Smooth muscle cell (in vitro differentiated cells): ENCODE measurements at regions not wholly inside any gene's neighbourhood (a gene's known extent, or its start where the extent isn't known, plus 50 kb on each side); places are given as distances from the start of the nearest gene placed in this dataset.

Source experiments
- DNase-seq: peaks from one replicate; lab custom pipeline; 2025; ENCODE audit not compliant: unreplicated experiment; lab: John Stamatoyannopoulos, UW
- H2AFZ ChIP-seq: fragments of 200-600 bp; sonication (generic); 2 replicates; pipeline ENCODE4 v1.6.0; 2016; ENCODE audit warnings: antibody characterized with exemption, low read depth, mild to moderate bottlenecking
- H3F3A ChIP-seq: fragments of 200-600 bp; sonication (generic); 2 replicates; pipeline ENCODE4 v1.6.0; 2017; ENCODE audit warnings: antibody characterized with exemption, low read depth
- H3K27ac ChIP-seq: fragments of 200-600 bp; sonication (generic); 2 replicates; pipeline ENCODE4 v1.5.1; 2016; ENCODE audit warnings: low read depth, mild to moderate bottlenecking
- H3K27me3 ChIP-seq: fragments of 200-600 bp; sonication (generic); 2 replicates; pipeline ENCODE4 v1.6.1; 2016; ENCODE audit warnings: low read depth, mild to moderate bottlenecking
- H3K36me3 ChIP-seq: fragments of 200-600 bp; sonication (generic); 2 replicates; pipeline ENCODE4 v1.5.1; 2016; ENCODE audit warnings: low read depth
- H3K4me1 ChIP-seq: fragments of 200-600 bp; sonication (generic); 2 replicates; pipeline ENCODE4 v1.5.1; 2016; ENCODE audit warnings: low read depth
- H3K4me2 ChIP-seq: fragments of 200-600 bp; sonication (generic); 2 replicates; pipeline ENCODE4 v1.6.0; 2016; ENCODE audit warnings: mild to moderate bottlenecking
- H3K4me3 ChIP-seq: fragments of 200-600 bp; sonication (generic); 2 replicates; pipeline ENCODE4 v1.5.1; 2016; ENCODE audit warnings: mild to moderate bottlenecking
- H3K79me2 ChIP-seq: fragments of 200-600 bp; sonication (generic); 2 replicates; pipeline ENCODE4 v1.6.0; 2016; ENCODE audit warnings: low read depth, mild to moderate bottlenecking
- H3K9ac ChIP-seq: fragments of 200-600 bp; sonication (generic); 2 replicates; pipeline ENCODE4 v1.6.0; 2016; ENCODE audit warnings: low read depth
- H3K9me3 ChIP-seq: fragments of 200-600 bp; sonication (generic); replicated peaks from 2 replicates; pipeline ENCODE4 v1.5.1; 2016; ENCODE audit warnings: low read depth
- H4K20me1 ChIP-seq: fragments of 200-600 bp; sonication (generic); 2 replicates; pipeline ENCODE4 v1.6.0; 2016; ENCODE audit warnings: low read depth
- WGBS: methylation state at CpG from one replicate; pipeline ENCODE4 v1.1.7; 2016; ENCODE audit warnings: low lambda C conversion rate; 5-methylcytosine and 5-hydroxymethylcytosine counted together
- TF ChIP-seq, protein P1 (sequence below): fragments of 200-600 bp; sonication (generic); IDR thresholded peaks from 2 replicates; pipeline ENCODE4 v1.5.1; 2017; ENCODE audit warnings: borderline replicate concordance, mild to moderate bottlenecking, antibody characterized with exemption; ENCODE audit not compliant: insufficient read depth, poor library complexity, severe bottlenecking

DNA sequence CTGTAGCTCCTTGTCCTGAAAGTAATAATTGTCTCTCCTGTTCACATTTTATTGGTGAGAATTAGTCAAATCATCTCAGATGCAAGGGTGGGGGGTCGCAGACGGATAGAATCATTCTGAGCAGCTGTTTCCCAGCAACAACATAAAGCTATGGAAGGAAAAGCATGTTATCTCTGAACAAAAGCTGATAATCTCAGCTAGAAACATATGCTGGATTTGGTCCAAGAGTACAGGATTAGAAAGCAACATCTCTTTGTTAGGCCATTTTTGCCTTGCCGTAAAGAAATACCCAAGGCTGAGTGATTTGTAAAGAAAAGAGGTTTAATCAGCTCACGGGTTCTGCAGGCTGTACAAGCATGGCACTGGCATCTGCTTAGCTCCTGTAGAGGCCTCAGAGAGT lies 472.8 kb upstream of the BOD1L1 start:
- H3K9ac ChIP-seq, result no peak overlapping the region
- no peaks in the 10 kb centered on the region for H3K79me2 ChIP-seq
- no peak overlapping the region for H2AFZ ChIP-seq
- H3K27me3 ChIP-seq, result no peaks in the 10 kb centered on the region
- H3K4me2 ChIP-seq, result no peak overlapping the region
- WGBS, result 78% methylated on average over 4 of the region's 4 CpGs
- no peaks in the 10 kb centered on the region for H3F3A ChIP-seq
- H3K4me3 ChIP-seq, result no peak overlapping the region
- no peak for DNase-seq
- no peaks in the 10 kb centered on the region for H3K36me3 ChIP-seq
- no peaks in the 10 kb centered on the region for H3K9me3 ChIP-seq
- TF ChIP-seq, protein P1, sequence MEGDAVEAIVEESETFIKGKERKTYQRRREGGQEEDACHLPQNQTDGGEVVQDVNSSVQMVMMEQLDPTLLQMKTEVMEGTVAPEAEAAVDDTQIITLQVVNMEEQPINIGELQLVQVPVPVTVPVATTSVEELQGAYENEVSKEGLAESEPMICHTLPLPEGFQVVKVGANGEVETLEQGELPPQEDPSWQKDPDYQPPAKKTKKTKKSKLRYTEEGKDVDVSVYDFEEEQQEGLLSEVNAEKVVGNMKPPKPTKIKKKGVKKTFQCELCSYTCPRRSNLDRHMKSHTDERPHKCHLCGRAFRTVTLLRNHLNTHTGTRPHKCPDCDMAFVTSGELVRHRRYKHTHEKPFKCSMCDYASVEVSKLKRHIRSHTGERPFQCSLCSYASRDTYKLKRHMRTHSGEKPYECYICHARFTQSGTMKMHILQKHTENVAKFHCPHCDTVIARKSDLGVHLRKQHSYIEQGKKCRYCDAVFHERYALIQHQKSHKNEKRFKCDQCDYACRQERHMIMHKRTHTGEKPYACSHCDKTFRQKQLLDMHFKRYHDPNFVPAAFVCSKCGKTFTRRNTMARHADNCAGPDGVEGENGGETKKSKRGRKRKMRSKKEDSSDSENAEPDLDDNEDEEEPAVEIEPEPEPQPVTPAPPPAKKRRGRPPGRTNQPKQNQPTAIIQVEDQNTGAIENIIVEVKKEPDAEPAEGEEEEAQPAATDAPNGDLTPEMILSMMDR, result no peak
- no peaks in the 10 kb centered on the region for H4K20me1 ChIP-seq
- no peak overlapping the region for H3K27ac ChIP-seq
- H3K4me1 ChIP-seq, result no peaks in the 10 kb centered on the region

DNA sequence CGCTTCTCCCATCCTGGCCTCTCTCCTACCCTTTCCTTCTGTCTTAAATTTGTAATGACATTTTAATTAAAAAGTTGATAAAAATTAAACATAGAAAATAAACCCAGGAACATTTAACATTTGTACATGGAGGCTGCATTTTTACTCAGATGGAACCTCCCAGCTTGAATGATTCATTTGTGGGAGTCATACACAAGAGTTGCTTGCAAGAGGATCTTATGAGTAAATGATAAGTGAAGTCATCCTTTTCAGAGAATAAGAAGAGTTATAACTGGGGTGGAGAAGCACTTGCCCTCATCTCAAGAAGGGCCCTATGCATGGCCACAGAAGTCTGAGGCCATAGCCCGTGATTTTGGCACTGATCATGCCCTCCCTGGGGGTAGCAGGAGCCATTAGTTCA lies 482.9 kb upstream of the BOD1L1 start:
- H3K9ac ChIP-seq, result no peak overlapping the region
- no peak for DNase-seq
- TF ChIP-seq, protein P1, result no peak

DNA sequence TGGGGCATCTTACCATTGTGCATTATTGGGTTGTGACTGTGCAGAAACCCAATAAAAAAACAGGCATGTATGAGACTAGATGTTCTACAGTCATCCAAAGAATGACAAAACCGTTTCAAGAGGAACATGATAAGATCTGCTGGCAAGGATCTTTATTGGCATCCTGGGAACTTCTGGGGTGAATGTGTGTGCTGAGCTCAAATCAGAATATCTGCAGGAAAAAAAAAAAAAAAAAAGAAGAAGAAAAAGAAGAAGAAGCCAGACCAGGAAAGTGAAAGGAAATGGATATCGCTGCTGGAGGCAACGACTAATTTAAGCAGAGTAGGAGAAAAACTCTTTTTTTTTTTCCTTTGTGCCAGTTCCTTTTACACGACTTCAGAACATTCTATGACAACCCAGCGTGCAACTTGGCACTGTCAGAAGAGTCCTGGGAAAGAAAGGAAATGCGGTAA lies 484.2 kb upstream of the BOD1L1 start:
- Histone ChIP-seq H3K27me3 (no peaks in the 10 kb centered on the region), H3K36me3 (no peaks in the 10 kb centered on the region), H4K20me1 (no peaks in the 10 kb centered on the region), H3F3A (no peaks in the 10 kb centered on the region), H3K9ac (no peak overlapping the region), H3K79me2 (no peaks in the 10 kb centered on the region), H3K4me2 (no peak overlapping the region), H3K4me1 (no peaks in the 10 kb centered on the region), H3K4me3 (no peak overlapping the region), H3K9me3 (no peaks in the 10 kb centered on the region), H2AFZ (no peak overlapping the region), H3K27ac (no peak overlapping the region)
- 54% methylated on average over 6 of the region's 6 CpGs for WGBS
- TF ChIP-seq, protein P1, result no peak
- DNase-seq, result no peak

More for the DNA sequence above, 482.9 kb upstream of the BOD1L1 start:
- Histone ChIP-seq H3K36me3 (no peaks in the 10 kb centered on the region), H4K20me1 (no peaks in the 10 kb centered on the region), H3K79me2 (no peaks in the 10 kb centered on the region), H2AFZ (no peak overlapping the region), H3K4me2 (no peak overlapping the region), H3K4me3 (no peak overlapping the region), H3K9me3 (no peaks in the 10 kb centered on the region), H3K4me1 (no peaks in the 10 kb centered on the region), H3F3A (no peaks in the 10 kb centered on the region), H3K27ac (no peak overlapping the region), H3K27me3 (no peaks in the 10 kb centered on the region)
- WGBS, result 81% methylated on average over 2 of the region's 2 CpGs

DNA sequence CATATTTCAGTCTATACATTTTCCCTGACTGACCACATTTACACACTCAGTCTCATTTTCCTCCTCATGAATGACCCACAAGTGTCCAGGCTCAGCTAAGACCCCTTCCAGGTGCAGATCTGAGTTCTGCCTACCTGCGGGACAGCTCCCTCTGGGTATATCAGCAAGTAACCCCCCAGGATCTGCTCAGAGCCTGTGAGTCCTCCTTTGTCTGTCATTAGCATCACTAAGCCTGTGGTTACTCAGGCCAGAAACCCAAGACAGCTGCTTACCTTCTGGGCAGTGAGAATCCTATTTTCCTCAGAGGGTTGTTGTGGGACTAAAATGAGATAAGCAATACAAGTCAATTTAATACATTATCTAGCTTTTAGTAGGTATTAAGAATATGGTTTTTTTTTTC lies 487.6 kb upstream of the BOD1L1 start:
- H3K4me3 ChIP-seq, result no peak overlapping the region
- H3K9ac ChIP-seq, result no peak overlapping the region
- no peak overlapping the region for H2AFZ ChIP-seq
- no peaks in the 10 kb centered on the region for H3K4me1 ChIP-seq
- no peak overlapping the region for H3K27ac ChIP-seq
- H3K9me3 ChIP-seq, result no peaks in the 10 kb centered on the region
- WGBS, result 70% methylated on average over 1 of the region's 1 CpG
- DNase-seq, result no peak
- H3K36me3 ChIP-seq, result no peaks in the 10 kb centered on the region
- H3K4me2 ChIP-seq, result no peak overlapping the region
- no peaks in the 10 kb centered on the region for H3K79me2 ChIP-seq
- H3F3A ChIP-seq, result no peaks in the 10 kb centered on the region
- H3K27me3 ChIP-seq, result no peaks in the 10 kb centered on the region
- TF ChIP-seq, protein P1, result no peak
- H4K20me1 ChIP-seq, result no peaks in the 10 kb centered on the region
